NCI-H510A (cell line): ENCODE measurements at regions not wholly inside any gene's neighbourhood (a gene's known extent, or its start where the extent isn't known, plus 50 kb on each side); places are given as distances from the start of the nearest gene placed in this dataset.

Experiments
- DNase-seq: peaks from one replicate; lab custom pipeline; 2025; lab: John Stamatoyannopoulos, UW

- DNase-seq: no peak
These were observed 645.2 kb upstream of the EPHA6 start for GRCh38 chr3:96169111-96169766.

- DNase-seq: no peak
These were observed 641.5 kb upstream of the EPHA6 start for GRCh38 chr3:96172917-96173316.

GRCh38 chr3:96175500-96175899 is 638.9 kb upstream of the EPHA6 start:
- DNase-seq: no peak

GRCh38 chr3:96182756-96183155 is 631.6 kb upstream of the EPHA6 start:
- DNase-seq: no peak

GRCh38 chr3:96183871-96184270 is 630.5 kb upstream of the EPHA6 start:
- no peak for DNase-seq

- no peak for DNase-seq
These were observed 624.3 kb upstream of the EPHA6 start for GRCh38 chr3:96190024-96190616.

- DNase-seq: no peak
These were observed 621.3 kb upstream of the EPHA6 start for GRCh38 chr3:96192966-96193550.

- no peak for DNase-seq
These were observed 613.5 kb upstream of the EPHA6 start for GRCh38 chr3:96200897-96201296.

GRCh38 chr3:96201463-96201862 is 612.9 kb upstream of the EPHA6 start:
- DNase-seq: no peak

- DNase-seq: no peak
These were observed 612.2 kb upstream of the EPHA6 start for GRCh38 chr3:96202181-96202580.

- no peak for DNase-seq
These were observed 604.7 kb upstream of the EPHA6 start for GRCh38 chr3:96209699-96210098.

- no peak for DNase-seq
These were observed 601.0 kb upstream of the EPHA6 start for GRCh38 chr3:96213393-96213792.

- no peak for DNase-seq
These were observed 599.5 kb upstream of the EPHA6 start for GRCh38 chr3:96214941-96215340.

- DNase-seq: no peak
These were observed 588.9 kb upstream of the EPHA6 start for GRCh38 chr3:96225494-96225893.

GRCh38 chr3:96233679-96234078 is 580.7 kb upstream of the EPHA6 start:
- no peak for DNase-seq

GRCh38 chr3:96236522-96236921 is 577.9 kb upstream of the EPHA6 start:
- no peak for DNase-seq

GRCh38 chr3:96259299-96259698 is 555.1 kb upstream of the EPHA6 start:
- DNase-seq: no peak

GRCh38 chr3:96264701-96265100 is 549.7 kb upstream of the EPHA6 start:
- DNase-seq: no peak

GRCh38 chr3:96266395-96267190 is 547.8 kb upstream of the EPHA6 start:
- DNase-seq: no peak

GRCh38 chr3:96267577-96267976 is 546.8 kb upstream of the EPHA6 start:
- DNase-seq: no peak

- DNase-seq: no peak
These were observed 520.3 kb upstream of the EPHA6 start for GRCh38 chr3:96294143-96294542.

- DNase-seq: no peak
These were observed 513.7 kb upstream of the EPHA6 start for GRCh38 chr3:96300743-96301142.

- no peak for DNase-seq
These were observed 495.2 kb upstream of the EPHA6 start for GRCh38 chr3:96319166-96319565.
